ENCODE measurements at regions not wholly inside any gene's neighbourhood (a gene's known extent, or its start where the extent isn't known, plus 50 kb on each side); places are given as distances from the start of the nearest gene placed in this dataset.

DNA sequence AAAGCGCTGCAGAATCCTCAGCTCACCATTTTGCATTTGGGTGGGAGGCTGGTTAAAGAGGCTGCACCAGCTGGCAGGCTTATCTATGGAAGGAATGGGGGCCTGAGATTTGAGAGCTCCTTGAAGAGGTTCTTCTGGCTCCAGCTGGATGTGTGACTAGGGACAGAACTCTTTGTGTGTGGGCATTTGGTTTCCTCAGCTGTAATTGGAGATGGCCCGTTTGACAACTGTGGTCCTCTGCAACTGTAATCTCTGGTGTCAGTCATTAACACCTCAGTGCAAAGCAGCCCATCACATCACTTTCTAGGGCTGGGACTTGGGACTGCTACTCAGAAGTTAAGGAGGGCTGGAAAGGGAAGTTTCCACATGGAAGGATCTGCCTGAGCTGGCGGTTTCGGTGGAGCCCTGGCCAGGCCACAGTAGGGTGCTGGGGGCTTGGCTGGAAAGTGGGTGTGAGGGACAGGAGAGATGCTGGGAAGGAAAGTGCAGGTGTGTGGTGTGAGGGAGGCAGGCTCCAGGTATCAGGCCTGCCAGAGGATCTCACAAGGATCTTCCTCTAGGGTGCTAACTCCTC lies 193.8 kb downstream of the GADD45G start:
- DNase-seq (ENCODE audit: low read depth, low spot score) = no peak
- Histone ChIP-seq H3K27me3 (ENCODE audit: insufficient read depth, insufficient read length) (peaks cover 3% of the 10 kb centered on the region), H3K36me3 (ENCODE audit: insufficient read depth, insufficient read length, low read length) (no peaks in the 10 kb centered on the region), H3K4me1 (ENCODE audit: insufficient read depth, insufficient read length) (peaks cover 3% of the 10 kb centered on the region), H3K9ac (ENCODE audit: insufficient read length, low read depth) (no peak overlapping the region), H3K4me3 (ENCODE audit: insufficient read length, low read depth) (no peak overlapping the region), H3K9me3 (ENCODE audit: insufficient read depth, low read length) (no peaks in the 10 kb centered on the region)
- no peak for TF ChIP-seq SUZ12 (IDR thresholded peaks at IDR 0.05; ENCODE audit: extremely low read depth, insufficient read depth, insufficient read length)
- no peak for TF ChIP-seq YY1 (IDR thresholded peaks at IDR 0.05; ENCODE audit: insufficient read depth, insufficient read length)
- TF ChIP-seq ZNF274 (IDR thresholded peaks at IDR 0.05; ENCODE audit: low read depth, low read length) = no peak

DNA sequence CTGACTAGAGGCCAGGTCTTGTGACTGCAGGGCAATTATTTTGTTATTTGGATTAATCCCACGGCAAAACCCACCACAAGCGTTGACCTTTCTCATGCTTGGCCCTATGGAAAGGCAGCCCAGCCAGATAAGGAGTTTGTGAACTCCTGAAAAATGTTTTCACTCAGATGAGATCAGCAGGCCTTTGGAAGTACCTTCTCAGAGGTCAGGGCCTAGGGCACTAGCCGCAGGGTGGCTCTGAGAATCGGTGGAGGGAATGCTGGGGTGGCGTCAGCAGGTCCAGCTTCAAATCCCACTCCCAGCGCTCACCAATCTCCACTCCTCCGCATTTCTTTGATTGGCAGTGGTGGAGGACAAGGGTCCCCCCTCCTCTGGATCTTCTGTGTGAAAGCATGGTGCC lies 194.4 kb downstream of the GADD45G start:
- DNase-seq (ENCODE audit: low read depth, low spot score) = no peak
- H3K4me1 ChIP-seq (ENCODE audit: insufficient read depth, insufficient read length) = peaks cover 3% of the 10 kb centered on the region
- TF ChIP-seq YY1 (IDR thresholded peaks at IDR 0.05; ENCODE audit: insufficient read depth, insufficient read length) = no peak
- TF ChIP-seq ZNF274 (IDR thresholded peaks at IDR 0.05; ENCODE audit: low read depth, low read length) = no peak
- no peak for TF ChIP-seq SUZ12 (IDR thresholded peaks at IDR 0.05; ENCODE audit: extremely low read depth, insufficient read depth, insufficient read length)
- H3K4me3 ChIP-seq (ENCODE audit: insufficient read length, low read depth) = no peak overlapping the region
- peaks cover 3% of the 10 kb centered on the region for H3K27me3 ChIP-seq (ENCODE audit: insufficient read depth, insufficient read length)
- no peaks in the 10 kb centered on the region for H3K9me3 ChIP-seq (ENCODE audit: insufficient read depth, low read length)
- no peak overlapping the region for H3K9ac ChIP-seq (ENCODE audit: insufficient read length, low read depth)
- no peaks in the 10 kb centered on the region for H3K36me3 ChIP-seq (ENCODE audit: insufficient read depth, insufficient read length, low read length)

DNA sequence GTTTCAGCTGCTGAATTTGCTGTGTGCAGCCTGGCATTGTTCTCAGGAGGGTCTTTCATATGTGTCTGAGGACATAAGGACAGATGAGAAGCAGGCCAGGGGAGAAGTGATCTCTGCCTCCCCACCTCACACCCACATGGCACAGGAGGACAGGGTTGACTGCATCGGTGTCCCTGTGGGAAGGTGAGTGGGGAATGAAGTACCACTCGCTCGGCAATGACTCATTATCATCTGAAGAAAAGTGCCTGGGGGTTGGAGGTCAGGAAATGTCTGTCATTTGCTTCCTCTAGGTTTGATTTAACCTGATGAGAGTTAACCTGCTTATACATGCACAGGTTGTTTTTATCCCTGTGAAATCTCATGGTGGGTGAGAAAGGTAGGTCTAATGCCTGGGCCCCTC lies 195.0 kb downstream of the GADD45G start:
- DNase-seq (ENCODE audit: low read depth, low spot score) = no peak
- no peaks in the 10 kb centered on the region for H3K9me3 ChIP-seq (ENCODE audit: insufficient read depth, low read length)
- H3K9ac ChIP-seq (ENCODE audit: insufficient read length, low read depth) = no peak overlapping the region
- H3K4me1 ChIP-seq (ENCODE audit: insufficient read depth, insufficient read length) = peaks cover 3% of the 10 kb centered on the region
- TF ChIP-seq YY1 (IDR thresholded peaks at IDR 0.05; ENCODE audit: insufficient read depth, insufficient read length) = no peak
- no peak for TF ChIP-seq SUZ12 (IDR thresholded peaks at IDR 0.05; ENCODE audit: extremely low read depth, insufficient read depth, insufficient read length)
- TF ChIP-seq ZNF274 (IDR thresholded peaks at IDR 0.05; ENCODE audit: low read depth, low read length) = no peak
- no peak overlapping the region for H3K4me3 ChIP-seq (ENCODE audit: insufficient read length, low read depth)
- H3K36me3 ChIP-seq (ENCODE audit: insufficient read depth, insufficient read length, low read length) = no peaks in the 10 kb centered on the region
- H3K27me3 ChIP-seq (ENCODE audit: insufficient read depth, insufficient read length) = peaks cover 3% of the 10 kb centered on the region

DNA sequence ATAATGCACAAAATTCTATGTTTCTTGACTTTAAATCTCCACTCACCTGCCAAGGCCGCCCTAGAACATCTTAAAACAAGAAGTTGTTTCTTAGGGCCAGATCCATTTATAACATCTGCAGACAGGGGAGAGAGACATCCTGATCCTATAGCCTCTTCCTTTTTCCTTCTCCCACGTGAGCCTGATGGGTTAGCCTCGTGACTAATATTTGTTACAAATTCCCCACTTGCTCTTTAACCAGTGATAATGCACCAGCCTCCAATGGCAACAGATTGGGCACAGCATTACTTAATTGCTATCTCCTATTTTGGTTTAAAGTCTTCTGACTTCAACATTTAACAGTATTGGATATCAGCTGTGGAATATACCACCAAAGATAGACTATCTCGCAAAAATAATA lies 196.5 kb downstream of the GADD45G start:
- Histone ChIP-seq H3K36me3 (ENCODE audit: insufficient read depth, insufficient read length, low read length) (no peaks in the 10 kb centered on the region), H3K9me3 (ENCODE audit: insufficient read depth, low read length) (no peaks in the 10 kb centered on the region), H3K9ac (ENCODE audit: insufficient read length, low read depth) (no peak overlapping the region), H3K4me1 (ENCODE audit: insufficient read depth, insufficient read length) (peaks cover 3% of the 10 kb centered on the region), H3K27me3 (ENCODE audit: insufficient read depth, insufficient read length) (peaks cover 3% of the 10 kb centered on the region), H3K4me3 (ENCODE audit: insufficient read length, low read depth) (no peak overlapping the region)
- TF ChIP-seq ZNF274 (IDR thresholded peaks at IDR 0.05; ENCODE audit: low read depth, low read length) (no peak), YY1 (IDR thresholded peaks at IDR 0.05; ENCODE audit: insufficient read depth, insufficient read length) (no peak), SUZ12 (IDR thresholded peaks at IDR 0.05; ENCODE audit: extremely low read depth, insufficient read depth, insufficient read length) (no peak)
- no peak for DNase-seq (ENCODE audit: low read depth, low spot score)

DNA sequence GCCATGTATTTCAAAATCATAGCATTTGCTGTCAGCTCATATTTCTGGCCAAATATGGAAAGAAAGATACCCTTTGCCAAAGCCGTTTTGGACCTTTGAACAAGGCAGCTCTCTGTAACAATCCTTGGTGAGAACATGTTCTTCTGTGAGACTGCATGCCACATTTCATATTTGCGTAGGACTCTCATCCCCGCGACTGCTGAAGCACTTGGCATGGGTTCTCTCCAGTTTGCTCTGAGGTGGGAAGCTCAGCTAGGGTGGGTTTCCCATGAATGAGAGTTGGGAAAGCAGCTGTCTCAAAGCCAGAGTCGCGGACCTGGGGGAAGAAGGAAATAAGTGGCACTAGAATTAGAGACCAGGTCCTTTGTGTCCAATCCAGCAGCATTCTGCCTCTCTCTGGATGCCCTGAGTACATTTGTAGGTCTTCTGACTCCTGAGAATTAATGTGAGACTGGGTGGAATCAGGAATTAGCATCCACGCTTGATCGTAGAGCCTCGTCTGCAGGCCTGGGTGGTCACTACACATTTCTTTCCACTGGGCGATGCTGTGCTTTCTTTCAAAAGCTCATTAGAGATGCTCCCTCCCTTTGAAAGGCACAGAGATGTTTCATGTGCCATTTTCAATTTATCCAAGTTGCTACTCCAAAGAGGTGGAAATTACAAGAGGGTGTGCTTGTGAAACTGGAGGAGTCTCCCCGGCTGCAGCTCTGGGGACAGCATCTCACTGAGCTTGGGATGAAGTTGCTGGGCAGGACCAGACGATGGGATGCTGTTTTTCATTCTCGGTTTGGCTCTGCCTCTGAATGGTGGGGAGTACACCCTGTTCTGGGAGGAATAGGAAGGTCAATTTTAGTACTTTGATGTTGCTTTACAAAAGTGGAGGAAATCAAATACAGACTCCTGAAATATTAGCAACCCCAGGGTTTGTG lies 197.2 kb downstream of the GADD45G start:
- Histone ChIP-seq H3K4me3 (ENCODE audit: insufficient read length, low read depth) (no peak overlapping the region), H3K9ac (ENCODE audit: insufficient read length, low read depth) (no peak overlapping the region), H3K9me3 (ENCODE audit: insufficient read depth, low read length) (no peaks in the 10 kb centered on the region), H3K4me1 (ENCODE audit: insufficient read depth, insufficient read length) (peaks cover 3% of the 10 kb centered on the region), H3K27me3 (ENCODE audit: insufficient read depth, insufficient read length) (peaks cover 3% of the 10 kb centered on the region), H3K36me3 (ENCODE audit: insufficient read depth, insufficient read length, low read length) (no peaks in the 10 kb centered on the region)
- TF ChIP-seq ZNF274 (IDR thresholded peaks at IDR 0.05; ENCODE audit: low read depth, low read length) (no peak), SUZ12 (IDR thresholded peaks at IDR 0.05; ENCODE audit: extremely low read depth, insufficient read depth, insufficient read length) (no peak), YY1 (IDR thresholded peaks at IDR 0.05; ENCODE audit: insufficient read depth, insufficient read length) (no peak)
- DNase-seq (ENCODE audit: low read depth, low spot score) = no peak

DNA sequence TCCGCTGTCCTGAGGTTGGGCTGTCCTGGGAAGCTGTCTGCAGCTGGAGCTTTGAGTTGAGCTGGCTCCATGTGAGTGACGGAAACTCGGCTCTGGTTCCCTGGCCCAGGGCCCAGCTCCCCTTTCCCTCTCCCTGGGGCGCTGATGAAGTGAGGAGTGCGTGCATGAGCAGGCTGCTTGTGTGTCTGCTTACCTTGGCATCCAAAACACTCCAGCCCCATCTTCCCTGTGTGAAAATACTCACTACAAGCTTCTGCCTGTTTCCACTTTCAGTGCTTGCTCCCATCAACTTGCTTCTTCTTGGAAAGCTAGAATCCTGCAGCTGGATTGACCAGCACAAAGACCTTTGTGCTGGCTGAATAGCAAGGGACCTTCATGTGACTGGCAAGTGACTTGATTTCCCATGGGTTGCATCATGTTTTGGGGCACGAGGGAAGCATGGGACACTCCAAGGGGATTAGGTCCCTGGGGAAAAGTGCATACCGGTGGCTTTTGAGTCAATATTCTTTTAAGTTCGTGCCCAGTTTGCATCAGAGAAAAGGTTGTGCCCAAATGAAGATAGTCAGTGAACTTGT lies 198.1 kb downstream of the GADD45G start:
- no peak for TF ChIP-seq YY1 (IDR thresholded peaks at IDR 0.05; ENCODE audit: insufficient read depth, insufficient read length)
- DNase-seq (ENCODE audit: low read depth, low spot score) = no peak
- Histone ChIP-seq H3K27me3 (ENCODE audit: insufficient read depth, insufficient read length) (peaks cover 3% of the 10 kb centered on the region), H3K4me3 (ENCODE audit: insufficient read length, low read depth) (no peak overlapping the region), H3K9ac (ENCODE audit: insufficient read length, low read depth) (no peak overlapping the region), H3K36me3 (ENCODE audit: insufficient read depth, insufficient read length, low read length) (no peaks in the 10 kb centered on the region), H3K4me1 (ENCODE audit: insufficient read depth, insufficient read length) (peaks cover 3% of the 10 kb centered on the region), H3K9me3 (ENCODE audit: insufficient read depth, low read length) (no peaks in the 10 kb centered on the region)

DNA sequence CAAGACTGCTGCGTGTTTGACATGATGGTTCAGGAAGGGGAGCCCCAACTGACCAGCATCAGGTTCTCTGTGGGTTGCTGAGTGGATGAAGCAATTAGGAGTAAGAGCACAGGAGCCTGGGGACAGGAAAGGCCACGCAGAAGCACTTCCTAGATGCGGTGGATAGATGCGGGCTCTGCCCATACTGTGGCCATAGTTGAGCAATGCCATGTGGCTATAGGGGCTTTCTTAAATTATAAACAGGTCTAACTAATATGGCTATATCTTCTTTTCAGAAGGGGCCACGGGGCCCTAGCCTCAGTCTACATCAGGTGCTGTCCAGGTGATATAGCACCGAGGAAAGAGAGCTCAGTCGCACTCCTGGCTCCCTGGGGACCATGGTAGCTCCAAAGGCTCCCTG lies 198.6 kb downstream of the GADD45G start:
- Histone ChIP-seq H3K27me3 (ENCODE audit: insufficient read depth, insufficient read length) (peaks cover 3% of the 10 kb centered on the region), H3K36me3 (ENCODE audit: insufficient read depth, insufficient read length, low read length) (no peaks in the 10 kb centered on the region), H3K9ac (ENCODE audit: insufficient read length, low read depth) (no peak overlapping the region), H3K4me1 (ENCODE audit: insufficient read depth, insufficient read length) (peaks cover 5% of the 10 kb centered on the region), H3K4me3 (ENCODE audit: insufficient read length, low read depth) (no peak overlapping the region), H3K9me3 (ENCODE audit: insufficient read depth, low read length) (no peaks in the 10 kb centered on the region)
- no peak for TF ChIP-seq YY1 (IDR thresholded peaks at IDR 0.05; ENCODE audit: insufficient read depth, insufficient read length)
- no peak for TF ChIP-seq ZNF274 (IDR thresholded peaks at IDR 0.05; ENCODE audit: low read depth, low read length)
- no peak for TF ChIP-seq SUZ12 (IDR thresholded peaks at IDR 0.05; ENCODE audit: extremely low read depth, insufficient read depth, insufficient read length)
- no peak for DNase-seq (ENCODE audit: low read depth, low spot score)
